ENCODE measurements at regions not wholly inside any gene's neighbourhood (a gene's known extent, or its start where the extent isn't known, plus 50 kb on each side); places are given as distances from the start of the nearest gene placed in this dataset.

DNA sequence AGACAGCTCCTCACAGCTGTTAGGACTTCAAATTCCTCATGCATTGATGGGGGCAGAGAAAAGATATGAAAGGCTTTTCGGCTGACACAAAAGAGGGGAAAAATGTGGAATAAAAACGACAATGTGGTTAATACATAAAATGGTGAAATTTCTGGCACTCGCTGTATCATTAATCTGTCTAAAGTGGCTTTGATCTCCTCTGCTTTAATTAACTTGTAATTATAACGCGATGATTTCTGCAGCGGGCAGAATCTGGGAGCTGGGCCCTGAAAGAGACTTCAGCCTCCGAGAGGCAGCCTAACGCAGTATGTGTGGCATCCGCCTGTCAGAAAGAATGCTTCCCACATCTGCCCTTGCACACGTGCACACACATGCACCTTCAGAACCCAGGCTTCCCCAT lies 144.1 kb upstream of the IGSF21 start:
- no peak overlapping the region for H3K27ac ChIP-seq (ENCODE audit: low read depth in 1 of 3, low read length in 2 of 3)
- FAIRE-seq (no peak), DNase-seq (no peak)
- WGBS, 3 donors = 77% methylated on average over 10 of the region's 10 CpGs
- H3K36me3 ChIP-seq (ENCODE audit: control insufficient read depth in 3 of 3, insufficient read depth in 2 of 3, low read depth in 1 of 3, low read length in 3 of 3) = no peaks in the 10 kb centered on the region
- no peaks in the 10 kb centered on the region for H3K4me1 ChIP-seq (ENCODE audit: control insufficient read depth in 3 of 3, insufficient read depth in 2 of 3, low read depth in 1 of 3, low read length in 2 of 3)
- H3K9me3 ChIP-seq (ENCODE audit: control insufficient read depth in 2 of 2, insufficient read depth in 1 of 2, low read depth in 1 of 2, low read length in 1 of 2) = no peaks in the 10 kb centered on the region
- peaks cover 0 to 1% (median 0%) of the 10 kb centered on the region in 3 donors for H3K27me3 ChIP-seq (ENCODE audit: control insufficient read depth in 3 of 3, insufficient read depth in 3 of 3, low read length in 3 of 3)
- no peak overlapping the region for H3K4me3 ChIP-seq (ENCODE audit: low read depth in 1 of 3, low read length in 3 of 3)

DNA sequence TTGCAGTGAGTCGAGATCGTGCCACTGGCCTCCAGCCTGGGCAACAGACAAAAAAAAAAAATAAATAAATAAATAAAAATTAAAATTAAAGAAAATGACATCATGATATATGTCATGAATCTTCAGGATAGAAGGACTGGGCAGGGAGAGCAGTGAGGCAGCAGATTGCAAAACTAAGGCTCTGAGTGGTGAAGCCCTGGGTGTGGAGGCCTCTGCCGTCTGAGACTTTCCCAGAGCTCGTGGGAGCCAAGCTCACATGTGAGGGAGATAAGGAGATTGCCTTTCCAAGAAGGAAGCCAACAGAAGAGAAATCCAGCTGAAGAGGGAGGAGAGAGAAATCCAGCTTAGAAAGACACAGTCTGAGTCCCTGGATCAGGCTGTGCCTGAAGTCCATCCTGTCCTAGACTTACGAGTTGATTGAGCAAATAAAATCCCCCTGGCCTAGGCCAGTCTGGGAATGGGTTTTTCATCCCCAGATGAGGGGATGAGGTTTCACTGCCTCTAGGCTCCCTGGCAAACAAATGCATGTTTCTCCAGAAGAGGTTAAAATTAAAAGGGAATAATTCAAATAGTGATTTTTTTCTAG lies 142.0 kb upstream of the IGSF21 start:
- no peak overlapping the region for H3K27ac ChIP-seq (ENCODE audit: low read depth in 1 of 3, low read length in 2 of 3)
- no peak for FAIRE-seq
- H3K9me3 ChIP-seq (ENCODE audit: control insufficient read depth in 2 of 2, insufficient read depth in 1 of 2, low read depth in 1 of 2, low read length in 1 of 2) = no peaks in the 10 kb centered on the region
- no peaks in the 10 kb centered on the region for H3K4me1 ChIP-seq (ENCODE audit: control insufficient read depth in 3 of 3, insufficient read depth in 2 of 3, low read depth in 1 of 3, low read length in 2 of 3)
- H3K36me3 ChIP-seq (ENCODE audit: control insufficient read depth in 3 of 3, insufficient read depth in 2 of 3, low read depth in 1 of 3, low read length in 3 of 3) = no peaks in the 10 kb centered on the region
- H3K27me3 ChIP-seq (ENCODE audit: control insufficient read depth in 3 of 3, insufficient read depth in 3 of 3, low read length in 3 of 3) = no peaks in the 10 kb centered on the region
- no peak overlapping the region for H3K4me3 ChIP-seq (ENCODE audit: low read depth in 1 of 3, low read length in 3 of 3)
- 68 to 74% (median 68%) methylated on average over 5 of the region's 5 CpGs for WGBS, 3 donors
- DNase-seq = no peak

DNA sequence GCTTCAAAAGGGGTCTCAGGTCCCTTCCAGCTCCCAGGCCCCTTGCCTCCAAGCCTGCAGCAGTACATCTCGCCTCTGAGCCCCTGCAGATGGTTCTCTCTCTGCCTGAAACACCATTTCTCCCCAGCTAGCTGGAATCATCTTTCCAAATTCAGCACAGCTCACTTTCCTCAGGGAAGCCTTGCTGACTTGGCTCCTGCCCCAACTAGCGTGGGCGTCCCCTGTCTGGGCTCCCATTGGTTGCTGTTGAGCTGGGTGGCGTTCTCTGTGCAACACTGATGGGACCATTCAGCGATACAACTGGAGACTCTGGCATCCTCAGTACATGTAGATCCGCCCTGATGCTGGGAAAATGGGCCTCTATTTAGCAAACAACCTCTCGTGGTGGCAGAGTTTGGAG lies 141.3 kb upstream of the IGSF21 start:
- FAIRE-seq (no peak), DNase-seq (no peak)
- Histone ChIP-seq H3K36me3 (ENCODE audit: control insufficient read depth in 3 of 3, insufficient read depth in 2 of 3, low read depth in 1 of 3, low read length in 3 of 3) (no peaks in the 10 kb centered on the region), H3K9me3 (ENCODE audit: control insufficient read depth in 2 of 2, insufficient read depth in 1 of 2, low read depth in 1 of 2, low read length in 1 of 2) (no peaks in the 10 kb centered on the region), H3K4me1 (ENCODE audit: control insufficient read depth in 3 of 3, insufficient read depth in 2 of 3, low read depth in 1 of 3, low read length in 2 of 3) (no peaks in the 10 kb centered on the region), H3K27ac (ENCODE audit: low read depth in 1 of 3, low read length in 2 of 3) (no peak overlapping the region), H3K27me3 (ENCODE audit: control insufficient read depth in 3 of 3, insufficient read depth in 3 of 3, low read length in 3 of 3) (no peaks in the 10 kb centered on the region), H3K4me3 (ENCODE audit: low read depth in 1 of 3, low read length in 3 of 3) (no peak overlapping the region)
- WGBS, 3 donors = 41 to 44% (median 43%) methylated on average over 7 of the region's 7 CpGs

DNA sequence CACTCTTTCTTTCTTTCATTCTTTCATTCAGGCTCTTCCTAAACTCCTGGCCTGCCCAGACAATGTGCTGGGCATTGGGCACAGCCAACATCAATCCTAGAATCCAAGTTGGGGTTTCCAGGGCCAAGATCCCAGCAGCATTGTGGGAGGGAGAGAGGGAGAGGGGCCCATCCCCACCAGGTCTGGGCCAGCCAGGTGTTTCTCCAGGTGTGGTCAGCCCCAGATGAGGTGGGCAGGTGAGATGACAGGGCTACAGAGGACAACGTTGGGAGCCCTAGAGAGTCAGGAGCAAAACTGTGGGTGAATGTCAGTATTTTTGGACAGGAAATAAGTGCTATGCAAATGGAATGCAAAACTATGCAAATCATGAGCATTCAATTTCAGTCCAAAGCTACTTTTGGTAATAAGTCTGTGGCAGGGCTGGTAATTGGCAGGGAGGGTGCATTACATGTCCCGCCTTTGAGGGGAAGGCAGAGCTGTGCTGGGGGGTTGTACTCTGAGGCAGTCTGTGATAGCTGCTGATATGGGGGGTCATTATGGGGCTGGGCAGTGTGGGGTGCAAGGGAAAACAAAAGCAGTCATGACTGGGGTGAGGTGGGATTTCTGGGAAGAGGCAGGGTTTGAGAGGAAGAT lies 139.9 kb upstream of the IGSF21 start:
- Histone ChIP-seq H3K27me3 (ENCODE audit: control insufficient read depth in 3 of 3, insufficient read depth in 3 of 3, low read length in 3 of 3) (no peaks in the 10 kb centered on the region), H3K9me3 (ENCODE audit: control insufficient read depth in 2 of 2, insufficient read depth in 1 of 2, low read depth in 1 of 2, low read length in 1 of 2) (no peaks in the 10 kb centered on the region), H3K27ac (ENCODE audit: low read depth in 1 of 3, low read length in 2 of 3) (no peak overlapping the region), H3K4me1 (ENCODE audit: control insufficient read depth in 3 of 3, insufficient read depth in 2 of 3, low read depth in 1 of 3, low read length in 2 of 3) (no peaks in the 10 kb centered on the region), H3K36me3 (ENCODE audit: control insufficient read depth in 3 of 3, insufficient read depth in 2 of 3, low read depth in 1 of 3, low read length in 3 of 3) (no peaks in the 10 kb centered on the region), H3K4me3 (ENCODE audit: low read depth in 1 of 3, low read length in 3 of 3) (no peak overlapping the region)
- 45 to 62% (median 62%) methylated on average over 2 of the region's 2 CpGs for WGBS, 3 donors
- DNase-seq = no peak
- no peak for FAIRE-seq

DNA sequence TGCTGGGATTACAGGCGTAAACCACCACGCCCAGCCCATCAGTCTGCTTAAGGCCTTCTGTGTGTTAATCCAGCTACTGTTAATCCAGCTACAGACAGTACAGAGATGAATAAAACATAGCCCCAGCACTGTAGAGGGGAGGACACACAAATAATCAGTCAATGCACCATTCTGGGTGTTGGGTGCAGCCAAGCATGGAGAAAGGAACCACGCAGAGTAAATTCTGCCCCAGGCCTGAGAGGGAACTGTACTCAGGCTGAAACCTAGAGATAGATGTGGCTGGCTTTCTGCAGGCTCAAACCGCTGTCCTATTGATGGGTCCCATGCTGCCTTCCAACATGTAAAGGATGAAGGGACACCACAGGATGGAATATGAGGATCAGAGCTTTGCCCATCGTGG lies 136.8 kb upstream of the IGSF21 start:
- Histone ChIP-seq H3K27me3 (ENCODE audit: control insufficient read depth in 3 of 3, insufficient read depth in 3 of 3, low read length in 3 of 3) (no peaks in the 10 kb centered on the region), H3K9me3 (ENCODE audit: control insufficient read depth in 2 of 2, insufficient read depth in 1 of 2, low read depth in 1 of 2, low read length in 1 of 2) (no peaks in the 10 kb centered on the region), H3K4me3 (ENCODE audit: low read depth in 1 of 3, low read length in 3 of 3) (no peak overlapping the region), H3K4me1 (ENCODE audit: control insufficient read depth in 3 of 3, insufficient read depth in 2 of 3, low read depth in 1 of 3, low read length in 2 of 3) (no peaks in the 10 kb centered on the region), H3K36me3 (ENCODE audit: control insufficient read depth in 3 of 3, insufficient read depth in 2 of 3, low read depth in 1 of 3, low read length in 3 of 3) (no peaks in the 10 kb centered on the region), H3K27ac (ENCODE audit: low read depth in 1 of 3, low read length in 2 of 3) (no peak overlapping the region)
- no peak for DNase-seq
- WGBS, 3 donors = 79 to 84% (median 83%) methylated on average over 5 of the region's 5 CpGs
- FAIRE-seq = no peak

DNA sequence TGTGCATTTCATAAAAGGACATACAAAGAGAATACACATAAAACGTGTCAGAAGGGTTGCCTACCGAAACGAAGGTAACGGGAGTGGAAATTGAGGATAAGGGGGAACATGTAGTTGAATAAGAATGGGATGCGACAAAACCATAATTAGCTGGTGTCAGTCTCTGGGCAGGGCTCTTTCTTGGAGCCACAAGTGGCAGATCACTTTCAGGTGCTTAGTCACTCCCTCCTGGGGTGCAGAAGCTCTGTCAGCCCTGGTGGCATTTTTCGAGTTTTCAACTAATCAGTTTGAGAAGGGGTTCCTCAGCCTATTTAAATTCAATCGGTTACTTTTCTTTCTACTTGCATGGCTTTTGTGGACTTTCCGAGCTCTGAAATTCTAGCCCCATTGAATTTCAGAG lies 133.9 kb upstream of the IGSF21 start:
- no peaks in the 10 kb centered on the region for H3K27me3 ChIP-seq (ENCODE audit: control insufficient read depth in 3 of 3, insufficient read depth in 3 of 3, low read length in 3 of 3)
- no peaks in the 10 kb centered on the region for H3K4me1 ChIP-seq (ENCODE audit: control insufficient read depth in 3 of 3, insufficient read depth in 2 of 3, low read depth in 1 of 3, low read length in 2 of 3)
- no peak for DNase-seq
- H3K36me3 ChIP-seq (ENCODE audit: control insufficient read depth in 3 of 3, insufficient read depth in 2 of 3, low read depth in 1 of 3, low read length in 3 of 3) = no peaks in the 10 kb centered on the region
- no peak overlapping the region for H3K27ac ChIP-seq (ENCODE audit: low read depth in 1 of 3, low read length in 2 of 3)
- no peak overlapping the region for H3K4me3 ChIP-seq (ENCODE audit: low read depth in 1 of 3, low read length in 3 of 3)
- 57 to 67% (median 62%) methylated on average over 8 of the region's 8 CpGs for WGBS, 3 donors
- no peak for FAIRE-seq
- no peaks in the 10 kb centered on the region for H3K9me3 ChIP-seq (ENCODE audit: control insufficient read depth in 2 of 2, insufficient read depth in 1 of 2, low read depth in 1 of 2, low read length in 1 of 2)

DNA sequence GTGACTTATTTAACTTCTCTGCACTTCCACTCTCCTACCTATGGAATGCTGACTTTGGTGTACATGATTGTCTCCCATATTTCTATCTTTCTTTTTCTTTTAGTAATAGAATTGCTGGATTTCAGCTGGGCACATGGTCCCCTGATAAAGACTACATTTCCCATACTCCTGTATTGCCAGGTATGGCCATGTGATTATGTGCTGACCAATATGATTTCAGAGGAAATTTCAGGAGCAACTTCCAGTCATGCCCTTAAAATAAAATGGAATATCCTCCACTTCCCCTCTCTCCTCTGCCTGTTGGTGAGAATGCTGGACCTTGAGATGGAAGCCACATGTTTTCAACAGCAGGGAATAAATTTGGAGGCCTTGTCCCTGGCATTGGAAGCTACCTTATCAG lies 130.7 kb upstream of the IGSF21 start:
- Histone ChIP-seq H3K27me3 (ENCODE audit: control insufficient read depth in 3 of 3, insufficient read depth in 3 of 3, low read length in 3 of 3) (no peaks in the 10 kb centered on the region), H3K27ac (ENCODE audit: low read depth in 1 of 3, low read length in 2 of 3) (no peak overlapping the region)
- FAIRE-seq = no peak

DNA sequence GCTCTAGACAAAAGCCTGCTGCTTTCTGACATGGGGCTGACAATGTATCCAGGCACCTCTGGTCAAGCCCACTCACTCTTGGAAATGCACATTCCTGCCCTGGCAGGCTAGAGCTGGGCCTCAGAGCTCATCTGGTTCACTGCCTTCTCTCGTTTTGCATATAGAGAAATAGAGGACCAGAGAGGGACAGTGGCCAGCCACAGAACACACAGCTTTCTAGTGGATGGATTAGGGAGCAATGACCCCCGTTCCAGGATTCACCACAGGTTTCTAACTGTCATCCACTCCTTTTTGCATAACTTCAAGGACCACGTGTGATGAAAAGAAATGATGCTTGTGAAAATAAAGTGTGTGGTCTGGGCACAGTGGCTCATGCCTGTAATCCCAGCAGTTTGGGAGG lies 129.6 kb upstream of the IGSF21 start:
- Histone ChIP-seq H3K9me3 (ENCODE audit: control insufficient read depth in 2 of 2, insufficient read depth in 1 of 2, low read depth in 1 of 2, low read length in 1 of 2) (no peaks in the 10 kb centered on the region), H3K27me3 (ENCODE audit: control insufficient read depth in 3 of 3, insufficient read depth in 3 of 3, low read length in 3 of 3) (no peaks in the 10 kb centered on the region)
- WGBS, 3 donors = 54 to 60% (median 58%) methylated on average over 3 of the region's 3 CpGs

More for the DNA sequence above, 130.7 kb upstream of the IGSF21 start:
- H3K4me1 ChIP-seq (ENCODE audit: control insufficient read depth in 3 of 3, insufficient read depth in 2 of 3, low read depth in 1 of 3, low read length in 2 of 3) = no peaks in the 10 kb centered on the region
- H3K9me3 ChIP-seq (ENCODE audit: control insufficient read depth in 2 of 2, insufficient read depth in 1 of 2, low read depth in 1 of 2, low read length in 1 of 2) = no peaks in the 10 kb centered on the region
- H3K36me3 ChIP-seq (ENCODE audit: control insufficient read depth in 3 of 3, insufficient read depth in 2 of 3, low read depth in 1 of 3, low read length in 3 of 3) = no peaks in the 10 kb centered on the region
- DNase-seq = no peak
- H3K4me3 ChIP-seq (ENCODE audit: low read depth in 1 of 3, low read length in 3 of 3) = no peak overlapping the region

DNA sequence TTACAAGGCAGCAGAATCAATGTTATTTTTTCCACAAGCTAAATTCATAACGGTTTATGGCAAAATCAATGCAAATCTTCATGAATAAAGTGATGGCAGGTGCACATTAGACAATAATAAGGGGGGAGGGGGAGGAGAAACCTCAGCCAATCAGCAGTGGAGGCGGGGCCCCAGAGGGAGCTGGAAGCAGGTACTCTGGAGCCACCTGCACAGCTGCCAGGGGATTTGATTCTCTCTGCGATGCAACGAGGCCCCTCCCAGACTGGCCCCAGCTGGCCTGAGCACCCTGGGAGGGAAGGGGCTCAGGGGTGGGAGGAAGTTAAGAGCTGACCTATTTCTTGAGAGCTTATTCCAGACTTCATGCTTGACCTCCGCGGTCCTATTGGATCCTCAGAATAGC lies 127.8 kb upstream of the IGSF21 start:
- Histone ChIP-seq H3K4me3 (ENCODE audit: low read depth in 1 of 3, low read length in 3 of 3) (no peak overlapping the region), H3K36me3 (ENCODE audit: control insufficient read depth in 3 of 3, insufficient read depth in 2 of 3, low read depth in 1 of 3, low read length in 3 of 3) (no peaks in the 10 kb centered on the region), H3K27me3 (ENCODE audit: control insufficient read depth in 3 of 3, insufficient read depth in 3 of 3, low read length in 3 of 3) (no peaks in the 10 kb centered on the region), H3K27ac (ENCODE audit: low read depth in 1 of 3, low read length in 2 of 3) (no peak overlapping the region), H3K4me1 (ENCODE audit: control insufficient read depth in 3 of 3, insufficient read depth in 2 of 3, low read depth in 1 of 3, low read length in 2 of 3) (no peaks in the 10 kb centered on the region), H3K9me3 (ENCODE audit: control insufficient read depth in 2 of 2, insufficient read depth in 1 of 2, low read depth in 1 of 2, low read length in 1 of 2) (no peaks in the 10 kb centered on the region)
- WGBS, 3 donors = 37 to 45% (median 41%) methylated on average over 6 of the region's 6 CpGs
- FAIRE-seq (no peak), DNase-seq (no peak)

More for the DNA sequence above, 129.6 kb upstream of the IGSF21 start:
- DNase-seq = no peak
- Histone ChIP-seq H3K36me3 (ENCODE audit: control insufficient read depth in 3 of 3, insufficient read depth in 2 of 3, low read depth in 1 of 3, low read length in 3 of 3) (no peaks in the 10 kb centered on the region), H3K4me3 (ENCODE audit: low read depth in 1 of 3, low read length in 3 of 3) (no peak overlapping the region), H3K27ac (ENCODE audit: low read depth in 1 of 3, low read length in 2 of 3) (no peak overlapping the region), H3K4me1 (ENCODE audit: control insufficient read depth in 3 of 3, insufficient read depth in 2 of 3, low read depth in 1 of 3, low read length in 2 of 3) (no peaks in the 10 kb centered on the region)
- FAIRE-seq = no peak
